Prostate gland (tissue), 2 donors: ENCODE measurements at regions not wholly inside any gene's neighbourhood (a gene's known extent, or its start where the extent isn't known, plus 50 kb on each side); places are given as distances from the start of the nearest gene placed in this dataset.

Experiments used
- CTCF ChIP-seq, 4 experiments: fragments of 200-600 bp in 2 of 4; fragments of 450-650 bp in 2 of 4; sonication (generic) in 2 of 4; IDR thresholded peaks; 1 replicate in 3 of 4; 2 replicates in 1 of 4; pipeline ENCODE4 v1.5.1; 2016 to 2019; ENCODE audit warnings: antibody characterized with exemption in 4 of 4, mild to moderate bottlenecking in 2 of 4, moderate library complexity in 2 of 4
- POLR2A ChIP-seq: fragments of 450-650 bp; IDR thresholded peaks from one replicate; pipeline ENCODE4 v1.6.1; 2016; ENCODE audit warnings: antibody characterized with exemption, mild to moderate bottlenecking

DNA sequence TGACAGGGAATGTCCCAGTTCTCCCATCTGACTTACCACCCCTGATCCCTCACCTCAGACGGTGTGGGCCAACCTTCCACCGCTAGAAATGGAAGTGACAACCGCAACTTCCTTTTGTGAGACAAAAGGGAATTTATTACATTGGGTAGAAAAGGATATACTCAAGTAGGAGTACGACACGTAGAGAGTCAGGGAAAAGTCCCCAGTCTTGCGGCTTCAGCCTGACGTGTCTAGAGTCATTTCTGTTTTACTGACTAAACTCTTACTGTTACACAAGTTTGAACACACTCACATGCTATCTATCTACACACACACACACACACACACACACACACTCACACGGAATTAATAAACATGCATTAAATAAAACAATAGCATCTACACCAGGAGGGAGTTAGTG is 178.9 kb downstream of the COPRS start:
- TF ChIP-seq CTCF (IDR thresholded peaks at IDR 0.05) (no peak), POLR2A (no peak)
